ENCODE measurements at regions not wholly inside any gene's neighbourhood (a gene's known extent, or its start where the extent isn't known, plus 50 kb on each side); places are given as distances from the start of the nearest gene placed in this dataset.
A peak's percentile ranks its signal among the peaks of the same experiment; 100 is the strongest.

DNA sequence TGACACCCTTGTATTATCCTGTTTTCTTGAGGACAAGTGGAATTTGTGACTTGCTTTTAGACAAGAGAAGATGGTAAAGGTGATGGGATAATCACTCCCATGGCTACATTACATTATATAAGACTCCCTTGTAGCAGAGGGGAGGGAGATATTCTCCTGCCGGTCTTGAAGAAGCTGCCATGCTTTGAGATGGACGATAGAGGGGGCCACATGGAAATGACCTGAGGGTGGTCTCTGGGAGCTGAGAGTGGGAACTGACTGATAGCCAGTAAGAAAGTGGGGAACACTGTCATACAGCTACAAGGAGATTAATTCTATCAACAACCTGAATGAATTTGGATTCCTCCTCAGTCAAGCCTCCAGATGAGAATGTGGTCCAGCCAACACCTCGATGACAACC lies 540.1 kb downstream of the NTRK3 start:
- DNase-seq, result no peak
- Histone ChIP-seq H3K27me3 (no peaks in the 10 kb centered on the region), H3K4me3 (ENCODE audit: low read depth, low read length) (no peak overlapping the region), H3K9me3 (no peaks in the 10 kb centered on the region), H3K4me1 (peaks cover 22% of the 10 kb centered on the region), H3K36me3 (no peaks in the 10 kb centered on the region)
- TF ChIP-seq CTCF (IDR thresholded peaks at IDR 0.05; ENCODE audit: low read depth, low read length), result no peak

DNA sequence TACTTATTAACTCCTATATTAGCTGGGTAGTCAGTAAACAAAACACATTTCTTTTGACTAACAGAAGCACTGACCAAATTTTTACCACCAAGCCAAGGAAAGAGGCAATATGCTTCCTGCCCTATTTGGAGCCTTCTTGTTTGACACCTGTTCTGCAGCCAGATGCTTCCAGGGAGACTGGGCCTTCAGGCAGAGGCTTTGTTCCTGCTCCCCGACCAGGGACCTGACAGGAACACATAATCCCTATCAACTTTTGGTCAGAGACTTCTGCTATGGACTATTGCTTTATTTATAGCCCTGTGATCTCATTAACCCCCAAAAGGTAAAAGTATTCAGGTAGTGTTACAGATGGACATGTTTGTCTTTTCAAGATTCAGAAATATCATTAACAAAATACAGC lies 541.3 kb downstream of the NTRK3 start:
- H3K27me3 ChIP-seq, result no peaks in the 10 kb centered on the region
- peaks cover 22% of the 10 kb centered on the region for H3K4me1 ChIP-seq
- no peak for TF ChIP-seq CTCF (IDR thresholded peaks at IDR 0.05; ENCODE audit: low read depth, low read length)
- DNase-seq, result no peak
- H3K36me3 ChIP-seq, result no peaks in the 10 kb centered on the region
- H3K9me3 ChIP-seq, result no peaks in the 10 kb centered on the region
- no peak overlapping the region for H3K4me3 ChIP-seq (ENCODE audit: low read depth, low read length)

DNA sequence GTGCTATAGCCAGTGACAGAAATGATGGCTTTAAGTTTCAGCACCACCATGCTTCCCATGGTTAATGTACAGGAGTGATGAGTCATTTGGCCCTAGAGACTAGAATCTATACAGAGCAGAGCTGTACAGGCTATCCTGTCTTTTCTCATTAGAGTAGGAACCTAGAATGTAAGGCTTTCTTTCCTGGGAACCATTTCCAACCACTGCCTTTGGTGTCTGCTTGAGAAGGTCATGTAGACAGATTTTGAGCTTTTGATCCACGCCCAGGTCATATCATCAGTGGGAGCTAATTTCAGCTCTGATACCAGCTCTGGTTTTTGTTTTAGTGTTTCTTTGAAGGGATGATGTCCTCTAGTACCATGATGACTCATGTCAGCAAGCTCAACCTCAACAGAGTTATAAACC lies 543.1 kb downstream of the NTRK3 start:
- H3K4me3 ChIP-seq (ENCODE audit: low read depth, low read length), result no peak overlapping the region
- no peaks in the 10 kb centered on the region for H3K27me3 ChIP-seq
- no peaks in the 10 kb centered on the region for H3K36me3 ChIP-seq
- DNase-seq, result no peak
- H3K4me1 ChIP-seq, result peaks cover 14% of the 10 kb centered on the region
- H3K9me3 ChIP-seq, result no peaks in the 10 kb centered on the region
- TF ChIP-seq CTCF (IDR thresholded peaks at IDR 0.05; ENCODE audit: low read depth, low read length), result no peak

- H3K36me3 ChIP-seq, result no peaks in the 10 kb centered on the region
- no peak for TF ChIP-seq CTCF (IDR thresholded peaks at IDR 0.05; ENCODE audit: low read depth, low read length)
- peak; percentile 32 for DNase-seq
- H3K27me3 ChIP-seq, result no peaks in the 10 kb centered on the region
- peaks cover 14% of the 10 kb centered on the region for H3K4me1 ChIP-seq
- no peak overlapping the region for H3K4me3 ChIP-seq (ENCODE audit: low read depth, low read length)
- H3K9me3 ChIP-seq, result no peaks in the 10 kb centered on the region
Observed at GRCh38 chr15:87712211-87712610, 544.3 kb downstream of the NTRK3 start.

GRCh38 chr15:87711026-87711425 lies 545.5 kb downstream of the NTRK3 start:
- TF ChIP-seq CTCF (IDR thresholded peaks at IDR 0.05; ENCODE audit: low read depth, low read length), result no peak
- no peaks in the 10 kb centered on the region for H3K27me3 ChIP-seq
- no peak overlapping the region for H3K4me3 ChIP-seq (ENCODE audit: low read depth, low read length)
- H3K9me3 ChIP-seq, result no peaks in the 10 kb centered on the region
- no peak for DNase-seq
- no peaks in the 10 kb centered on the region for H3K36me3 ChIP-seq
- H3K4me1 ChIP-seq, result peaks cover 14% of the 10 kb centered on the region

GRCh38 chr15:87710406-87710805 lies 546.1 kb downstream of the NTRK3 start:
- no peak for TF ChIP-seq CTCF (IDR thresholded peaks at IDR 0.05; ENCODE audit: low read depth, low read length)
- Histone ChIP-seq H3K4me1 (peaks cover 14% of the 10 kb centered on the region), H3K27me3 (no peaks in the 10 kb centered on the region), H3K36me3 (no peaks in the 10 kb centered on the region), H3K9me3 (no peaks in the 10 kb centered on the region), H3K4me3 (ENCODE audit: low read depth, low read length) (no peak overlapping the region)
- no peak for DNase-seq

All from BE2C (cell line).